GM12872 (cell line): ENCODE measurements at regions not wholly inside any gene's neighbourhood (a gene's known extent, or its start where the extent isn't known, plus 50 kb on each side); places are given as distances from the start of the nearest gene placed in this dataset.

Experiments
- CTCF ChIP-seq: IDR thresholded peaks from 3 replicates; pipeline ENCODE4 v1.5.1; 2011; ENCODE audit warnings: low read depth, mild to moderate bottlenecking, low read length, moderate library complexity; ENCODE audit not compliant: insufficient read depth

GRCh38 chr11:127118811-127119210, 118.2 kb upstream of the KIRREL3 start:
- TF ChIP-seq CTCF, result no peak

GRCh38 chr11:127117231-127117739, 116.7 kb upstream of the KIRREL3 start:
- TF ChIP-seq CTCF, result no peak

GRCh38 chr11:127115844-127116243, 115.3 kb upstream of the KIRREL3 start:
- TF ChIP-seq CTCF, result no peak

GRCh38 chr11:127114035-127114434, 113.5 kb upstream of the KIRREL3 start:
- TF ChIP-seq CTCF, result no peak

- TF ChIP-seq CTCF, result no peak
Measured at GRCh38 chr11:127110542-127110941, 110.0 kb upstream of the KIRREL3 start.

- no peak for TF ChIP-seq CTCF
Measured at GRCh38 chr11:127109796-127110480, 109.4 kb upstream of the KIRREL3 start.

GRCh38 chr11:127108838-127109237, 108.3 kb upstream of the KIRREL3 start:
- no peak for TF ChIP-seq CTCF

GRCh38 chr11:127106938-127107337, 106.4 kb upstream of the KIRREL3 start:
- no peak for TF ChIP-seq CTCF
